ENCODE measurements at regions not wholly inside any gene's neighbourhood (a gene's known extent, or its start where the extent isn't known, plus 50 kb on each side); places are given as distances from the start of the nearest gene placed in this dataset.

- peaks cover 13% of the 10 kb centered on the region for H3K27me3 Mint-ChIP-seq
- H3K36me3 Mint-ChIP-seq (ENCODE audit: low read depth), result no peaks in the 10 kb centered on the region
- no peaks in the 10 kb centered on the region for H3K9me3 Mint-ChIP-seq
Measured at GRCh38 chr1:22247527-22248245, 104.8 kb upstream of the WNT4 start.

GRCh38 chr1:22248746-22249145, 105.8 kb upstream of the WNT4 start:
- DNase-seq (no peak), ATAC-seq (no peak)
- Mint-ChIP-seq H3K36me3 (ENCODE audit: low read depth) (no peaks in the 10 kb centered on the region), H3K9me3 (no peaks in the 10 kb centered on the region), H3K4me1 (no peaks in the 10 kb centered on the region), H3K27ac (no peak overlapping the region), H3K27me3 (peaks cover 16% of the 10 kb centered on the region), H3K4me3 (no peak overlapping the region)

More at GRCh38 chr1:22247527-22248245, 104.8 kb upstream of the WNT4 start:
- no peaks in the 10 kb centered on the region for H3K4me1 Mint-ChIP-seq
- no peak for DNase-seq
- no peak overlapping the region for H3K4me3 Mint-ChIP-seq
- H3K27ac Mint-ChIP-seq, result no peak overlapping the region
- ATAC-seq, result no peak

- Mint-ChIP-seq H3K4me1 (no peaks in the 10 kb centered on the region), H3K27ac (no peak overlapping the region), H3K9me3 (no peaks in the 10 kb centered on the region), H3K4me3 (no peak overlapping the region), H3K36me3 (ENCODE audit: low read depth) (no peaks in the 10 kb centered on the region), H3K27me3 (peaks cover 16% of the 10 kb centered on the region)
- no peak for ATAC-seq
- no peak for DNase-seq
Measured at GRCh38 chr1:22249928-22250680, 107.2 kb upstream of the WNT4 start.

GRCh38 chr1:22250724-22251123, 107.8 kb upstream of the WNT4 start:
- H3K27me3 Mint-ChIP-seq, result peaks cover 16% of the 10 kb centered on the region
- no peak overlapping the region for H3K4me3 Mint-ChIP-seq
- H3K4me1 Mint-ChIP-seq, result no peaks in the 10 kb centered on the region
- H3K36me3 Mint-ChIP-seq (ENCODE audit: low read depth), result no peaks in the 10 kb centered on the region
- H3K9me3 Mint-ChIP-seq, result no peaks in the 10 kb centered on the region
- no peak for DNase-seq
- ATAC-seq, result no peak
- H3K27ac Mint-ChIP-seq, result no peak overlapping the region

- H3K4me1 Mint-ChIP-seq, result no peaks in the 10 kb centered on the region
- no peak overlapping the region for H3K4me3 Mint-ChIP-seq
- DNase-seq (no peak), ATAC-seq (no peak)
- no peak overlapping the region for H3K27ac Mint-ChIP-seq
- no peaks in the 10 kb centered on the region for H3K36me3 Mint-ChIP-seq (ENCODE audit: low read depth)
- peaks cover 16% of the 10 kb centered on the region for H3K27me3 Mint-ChIP-seq
- no peaks in the 10 kb centered on the region for H3K9me3 Mint-ChIP-seq
Measured at GRCh38 chr1:22252251-22252650, 109.4 kb upstream of the WNT4 start.

- Mint-ChIP-seq H3K4me3 (no peak overlapping the region), H3K4me1 (no peaks in the 10 kb centered on the region), H3K36me3 (ENCODE audit: low read depth) (no peaks in the 10 kb centered on the region), H3K27me3 (peaks cover 16% of the 10 kb centered on the region), H3K27ac (no peak overlapping the region), H3K9me3 (no peaks in the 10 kb centered on the region)
- ATAC-seq, result no peak
- DNase-seq, result no peak
Measured at GRCh38 chr1:22253012-22253790, 110.3 kb upstream of the WNT4 start.

- no peak overlapping the region for H3K4me3 Mint-ChIP-seq
- H3K4me1 Mint-ChIP-seq, result no peaks in the 10 kb centered on the region
- no peak overlapping the region for H3K27ac Mint-ChIP-seq
- no peak for ATAC-seq
- no peaks in the 10 kb centered on the region for H3K36me3 Mint-ChIP-seq (ENCODE audit: low read depth)
- no peaks in the 10 kb centered on the region for H3K9me3 Mint-ChIP-seq
- DNase-seq, result no peak
- H3K27me3 Mint-ChIP-seq, result peaks cover 13% of the 10 kb centered on the region
Measured at GRCh38 chr1:22254756-22255155, 111.9 kb upstream of the WNT4 start.

GRCh38 chr1:22255341-22256212, 112.7 kb upstream of the WNT4 start:
- Mint-ChIP-seq H3K4me3 (no peak overlapping the region), H3K27me3 (peaks cover 15% of the 10 kb centered on the region), H3K9me3 (no peaks in the 10 kb centered on the region), H3K27ac (no peak overlapping the region), H3K36me3 (ENCODE audit: low read depth) (no peaks in the 10 kb centered on the region), H3K4me1 (no peaks in the 10 kb centered on the region)
- DNase-seq, result no peak
- ATAC-seq, result no peak

- Mint-ChIP-seq H3K27ac (no peak overlapping the region), H3K4me1 (no peaks in the 10 kb centered on the region), H3K36me3 (ENCODE audit: low read depth) (no peaks in the 10 kb centered on the region), H3K9me3 (no peaks in the 10 kb centered on the region), H3K4me3 (no peak overlapping the region), H3K27me3 (peaks cover 15% of the 10 kb centered on the region)
- DNase-seq, result no peak
- no peak for ATAC-seq
Measured at GRCh38 chr1:22256213-22256512, 113.3 kb upstream of the WNT4 start.

GRCh38 chr1:22257290-22258275, 114.7 kb upstream of the WNT4 start:
- Mint-ChIP-seq H3K4me3 (no peak overlapping the region), H3K36me3 (ENCODE audit: low read depth) (no peaks in the 10 kb centered on the region), H3K9me3 (no peaks in the 10 kb centered on the region), H3K27ac (no peak overlapping the region), H3K27me3 (peaks cover 8% of the 10 kb centered on the region), H3K4me1 (no peaks in the 10 kb centered on the region)
- ATAC-seq, result no peak
- no peak for DNase-seq

- Mint-ChIP-seq H3K36me3 (ENCODE audit: low read depth) (no peaks in the 10 kb centered on the region), H3K9me3 (no peaks in the 10 kb centered on the region), H3K4me1 (no peaks in the 10 kb centered on the region), H3K4me3 (no peak overlapping the region), H3K27ac (no peak overlapping the region), H3K27me3 (peaks cover 2% of the 10 kb centered on the region)
- ATAC-seq (no peak), DNase-seq (no peak)
Measured at GRCh38 chr1:22258698-22259097, 115.8 kb upstream of the WNT4 start.

- DNase-seq (no peak), ATAC-seq (no peak)
- Mint-ChIP-seq H3K4me3 (no peak overlapping the region), H3K9me3 (no peaks in the 10 kb centered on the region), H3K27ac (no peak overlapping the region), H3K4me1 (no peaks in the 10 kb centered on the region), H3K36me3 (ENCODE audit: low read depth) (no peaks in the 10 kb centered on the region), H3K27me3 (peaks cover 5% of the 10 kb centered on the region)
Measured at GRCh38 chr1:22259551-22260282, 116.8 kb upstream of the WNT4 start.

GRCh38 chr1:22260860-22261432, 118.0 kb upstream of the WNT4 start:
- no peaks in the 10 kb centered on the region for H3K36me3 Mint-ChIP-seq (ENCODE audit: low read depth)
- ATAC-seq (no peak), DNase-seq (no peak)
- peaks cover 5% of the 10 kb centered on the region for H3K27me3 Mint-ChIP-seq
- no peak overlapping the region for H3K27ac Mint-ChIP-seq
- H3K4me3 Mint-ChIP-seq, result no peak overlapping the region
- no peaks in the 10 kb centered on the region for H3K9me3 Mint-ChIP-seq
- H3K4me1 Mint-ChIP-seq, result no peaks in the 10 kb centered on the region
